Activated CD4-positive, alpha-beta T cell treated with anti-CD3 and anti-CD28 coated beads, Interleukin-2, amount 10 ng/mL, durations not matched to agents 7 days and 5 days (primary cell): ENCODE measurements at regions not wholly inside any gene's neighbourhood (a gene's known extent, or its start where the extent isn't known, plus 50 kb on each side); places are given as distances from the start of the nearest gene placed in this dataset.
"Not testable (repeated sequence)": the region's sequence is repeated elsewhere in the genome, so short reads cannot be mapped to it uniquely, and the experiment has no call there.

ENCODE experiments used
- CTCF ChIA-PET: fragments of 350-600 bp; sonication (Branson Sonifier 250); formaldehyde crosslinking; loops from one replicate; lab custom pipeline; 2021; ENCODE audit warnings: antibody characterized with exemption; lab: Charles Lee
- POLR2A ChIA-PET: fragments of 350-600 bp; sonication (Branson Sonifier 250); formaldehyde crosslinking; loops from one replicate; lab custom pipeline; 2021; ENCODE audit warnings: antibody characterized with exemption; lab: Charles Lee
- DNase-seq: peaks from one replicate; pipeline ENCODE4 v3.0.0-alpha.2; 2020
- H3K27ac Mint-ChIP-seq: one replicate; pipeline ENCODE4 v1.8.0; 2021; ENCODE audit warnings: mild to moderate bottlenecking, moderate library complexity, mixed read lengths
- H3K27me3 Mint-ChIP-seq: one replicate; pipeline ENCODE4 v1.8.0; 2021; ENCODE audit warnings: mixed read lengths
- H3K36me3 Mint-ChIP-seq: one replicate; pipeline ENCODE4 v1.8.0; 2021; ENCODE audit warnings: low read depth, mixed read lengths
- H3K4me1 Mint-ChIP-seq: one replicate; pipeline ENCODE4 v1.8.0; 2021; ENCODE audit warnings: mixed read lengths
- H3K4me3 Mint-ChIP-seq: one replicate; pipeline ENCODE4 v1.8.0; 2021; ENCODE audit warnings: mild to moderate bottlenecking, moderate library complexity, mixed read lengths
- H3K9me3 Mint-ChIP-seq: one replicate; pipeline ENCODE4 v1.8.0; 2021; ENCODE audit warnings: mixed read lengths

- DNase-seq = no peak
- POLR2A ChIA-PET = no interaction called here
- Mint-ChIP-seq H3K9me3 (no peaks in the 10 kb centered on the region), H3K4me1 (no peaks in the 10 kb centered on the region), H3K27me3 (no peaks in the 10 kb centered on the region), H3K36me3 (no peaks in the 10 kb centered on the region), H3K4me3 (no peak overlapping the region), H3K27ac (no peak overlapping the region)
- CTCF ChIA-PET = no interaction called here
Measured at GRCh38 chr10:21146436-21146789, 249.3 kb upstream of the NEBL start.

- H3K27ac Mint-ChIP-seq = no peak overlapping the region
- ChIA-PET POLR2A (no interaction called here), CTCF (no interaction called here)
- no peak for DNase-seq
- no peak overlapping the region for H3K4me3 Mint-ChIP-seq
- no peaks in the 10 kb centered on the region for H3K36me3 Mint-ChIP-seq
- H3K4me1 Mint-ChIP-seq = no peaks in the 10 kb centered on the region
- H3K9me3 Mint-ChIP-seq = no peaks in the 10 kb centered on the region
- H3K27me3 Mint-ChIP-seq = no peaks in the 10 kb centered on the region
Measured at GRCh38 chr10:21145751-21146435, 248.8 kb upstream of the NEBL start.

GRCh38 chr10:21144047-21144446, 246.9 kb upstream of the NEBL start:
- CTCF ChIA-PET = no interaction called here
- no peaks in the 10 kb centered on the region for H3K4me1 Mint-ChIP-seq
- POLR2A ChIA-PET = no interaction called here
- no peaks in the 10 kb centered on the region for H3K36me3 Mint-ChIP-seq
- H3K27me3 Mint-ChIP-seq = no peaks in the 10 kb centered on the region
- no peak overlapping the region for H3K27ac Mint-ChIP-seq
- no peak for DNase-seq
- no peaks in the 10 kb centered on the region for H3K9me3 Mint-ChIP-seq
- no peak overlapping the region for H3K4me3 Mint-ChIP-seq

GRCh38 chr10:21141946-21142492, 244.9 kb upstream of the NEBL start:
- Mint-ChIP-seq H3K27ac (no peak overlapping the region), H3K4me1 (no peaks in the 10 kb centered on the region), H3K27me3 (no peaks in the 10 kb centered on the region), H3K36me3 (no peaks in the 10 kb centered on the region), H3K9me3 (no peaks in the 10 kb centered on the region), H3K4me3 (no peak overlapping the region)
- POLR2A ChIA-PET = no interaction called here
- no peak for DNase-seq
- CTCF ChIA-PET = no interaction called here

- Mint-ChIP-seq H3K4me1 (no peaks in the 10 kb centered on the region), H3K27me3 (no peaks in the 10 kb centered on the region), H3K4me3 (no peak overlapping the region), H3K27ac (no peak overlapping the region), H3K9me3 (no peaks in the 10 kb centered on the region), H3K36me3 (no peaks in the 10 kb centered on the region)
- no peak for DNase-seq
- CTCF ChIA-PET = interaction anchor here (0.6 kb wide), 1 partner anchor 338 kb away, joined by 3 read pairs; no protein-coding TSS in a partner anchor
- POLR2A ChIA-PET = no interaction called here
Measured at GRCh38 chr10:21138769-21139340, 241.7 kb upstream of the NEBL start.

- no peaks in the 10 kb centered on the region for H3K4me1 Mint-ChIP-seq
- H3K36me3 Mint-ChIP-seq = no peaks in the 10 kb centered on the region
- no peaks in the 10 kb centered on the region for H3K9me3 Mint-ChIP-seq
- CTCF ChIA-PET = no interaction called here
- peaks cover under 1% of the 10 kb centered on the region for H3K27me3 Mint-ChIP-seq
- POLR2A ChIA-PET = interaction anchor here (0.6 to 0.7 kb wide), 2 partner anchors 59 to 95 kb away, joined by 3 to 4 read pairs; no protein-coding TSS in a partner anchor
- DNase-seq = no peak
- H3K4me3 Mint-ChIP-seq = no peak overlapping the region
- no peak overlapping the region for H3K27ac Mint-ChIP-seq
Measured at GRCh38 chr10:21135023-21135931, 238.2 kb upstream of the NEBL start.

- Mint-ChIP-seq H3K27ac (no peak overlapping the region), H3K27me3 (peaks cover 3% of the 10 kb centered on the region), H3K36me3 (no peaks in the 10 kb centered on the region), H3K4me3 (no peak overlapping the region), H3K4me1 (no peaks in the 10 kb centered on the region), H3K9me3 (no peaks in the 10 kb centered on the region)
- no peak for DNase-seq
- CTCF ChIA-PET = no interaction called here
- POLR2A ChIA-PET = interaction anchor here (0.7 kb wide), 1 partner anchor 58 kb away, joined by 4 read pairs; no protein-coding TSS in a partner anchor
Measured at GRCh38 chr10:21134645-21135022, 237.5 kb upstream of the NEBL start.

- H3K4me3 Mint-ChIP-seq = no peak overlapping the region
- H3K27ac Mint-ChIP-seq = no peak overlapping the region
- H3K9me3 Mint-ChIP-seq = no peaks in the 10 kb centered on the region
- H3K27me3 Mint-ChIP-seq = peaks cover 3% of the 10 kb centered on the region
- no peaks in the 10 kb centered on the region for H3K4me1 Mint-ChIP-seq
- ChIA-PET CTCF (no interaction called here), POLR2A (no interaction called here)
- no peaks in the 10 kb centered on the region for H3K36me3 Mint-ChIP-seq
- DNase-seq = no peak
Measured at GRCh38 chr10:21130683-21131442, 233.8 kb upstream of the NEBL start.

GRCh38 chr10:21130108-21130507, 233.0 kb upstream of the NEBL start:
- Mint-ChIP-seq H3K9me3 (no peaks in the 10 kb centered on the region), H3K27ac (no peak overlapping the region), H3K27me3 (peaks cover 3% of the 10 kb centered on the region), H3K36me3 (no peaks in the 10 kb centered on the region), H3K4me1 (no peaks in the 10 kb centered on the region), H3K4me3 (no peak overlapping the region)
- POLR2A ChIA-PET = no interaction called here
- no peak for DNase-seq
- CTCF ChIA-PET = no interaction called here

GRCh38 chr10:21125471-21126228, 228.5 kb upstream of the NEBL start:
- CTCF ChIA-PET = no interaction called here
- POLR2A ChIA-PET = no interaction called here
- H3K4me3 Mint-ChIP-seq = no peak overlapping the region
- H3K4me1 Mint-ChIP-seq = no peaks in the 10 kb centered on the region
- DNase-seq = no peak
- peaks cover 3% of the 10 kb centered on the region for H3K27me3 Mint-ChIP-seq
- H3K27ac Mint-ChIP-seq = no peak overlapping the region
- no peaks in the 10 kb centered on the region for H3K36me3 Mint-ChIP-seq
- no peaks in the 10 kb centered on the region for H3K9me3 Mint-ChIP-seq

GRCh38 chr10:21122907-21123306, 225.8 kb upstream of the NEBL start:
- no peaks in the 10 kb centered on the region for H3K27me3 Mint-ChIP-seq
- no peak overlapping the region for H3K4me3 Mint-ChIP-seq
- DNase-seq = no peak
- H3K9me3 Mint-ChIP-seq = no peaks in the 10 kb centered on the region
- CTCF ChIA-PET = no interaction called here
- POLR2A ChIA-PET = no interaction called here
- H3K36me3 Mint-ChIP-seq = no peaks in the 10 kb centered on the region
- no peak overlapping the region for H3K27ac Mint-ChIP-seq
- H3K4me1 Mint-ChIP-seq = no peaks in the 10 kb centered on the region

GRCh38 chr10:21121822-21122221, 224.7 kb upstream of the NEBL start:
- DNase-seq, H3K4me3 Mint-ChIP-seq, H3K36me3 Mint-ChIP-seq, H3K4me1 Mint-ChIP-seq, H3K9me3 Mint-ChIP-seq, POLR2A ChIA-PET, CTCF ChIA-PET, H3K27me3 Mint-ChIP-seq, H3K27ac Mint-ChIP-seq: not testable (repeated sequence)
